ENCODE measurements at regions not wholly inside any gene's neighbourhood (a gene's known extent, or its start where the extent isn't known, plus 50 kb on each side); places are given as distances from the start of the nearest gene placed in this dataset.
"Not testable (repeated sequence)": the region's sequence is repeated elsewhere in the genome, so short reads cannot be mapped to it uniquely, and the experiment has no call there.

GRCh38 chr6:170038708-170039107 lies 252.2 kb downstream of the DLL1 start:
- Mint-ChIP-seq H3K27ac (no peak overlapping the region), H3K4me3 (no peak overlapping the region), H3K9me3 (peaks cover under 1% of the 10 kb centered on the region), H3K27me3 (peaks cover 6% of the 10 kb centered on the region), H3K36me3 (no peaks in the 10 kb centered on the region), H3K4me1 (ENCODE audit: unreplicated experiment) (peaks cover 14% of the 10 kb centered on the region)
- DNase-seq (ENCODE audit: extremely low spot score, unreplicated experiment): no peak
- TF ChIP-seq CTCF (conservative IDR thresholded peaks at IDR 0.05): no peak

- Mint-ChIP-seq H3K36me3 (no peaks in the 10 kb centered on the region), H3K4me3 (no peak overlapping the region), H3K27ac (peak overlapping the region; percentile 36), H3K9me3 (peaks cover 5% of the 10 kb centered on the region), H3K27me3 (peaks cover 6% of the 10 kb centered on the region), H3K4me1 (ENCODE audit: unreplicated experiment) (peaks cover 14% of the 10 kb centered on the region)
- DNase-seq (ENCODE audit: extremely low spot score, unreplicated experiment): no peak
- TF ChIP-seq CTCF (conservative IDR thresholded peaks at IDR 0.05): no peak
These were observed 252.6 kb downstream of the DLL1 start for GRCh38 chr6:170038251-170038650.

- peak overlapping the region; percentile 36 for H3K27ac Mint-ChIP-seq
- no peak overlapping the region for H3K4me3 Mint-ChIP-seq
- TF ChIP-seq CTCF (conservative IDR thresholded peaks at IDR 0.05): no peak
These were observed 253.2 kb downstream of the DLL1 start for GRCh38 chr6:170037541-170038250.

GRCh38 chr6:170036916-170037315 lies 254.0 kb downstream of the DLL1 start:
- Mint-ChIP-seq H3K36me3 (no peaks in the 10 kb centered on the region), H3K27ac (no peak overlapping the region), H3K4me3 (no peak overlapping the region), H3K9me3 (peaks cover 6% of the 10 kb centered on the region), H3K4me1 (ENCODE audit: unreplicated experiment) (peaks cover 14% of the 10 kb centered on the region), H3K27me3 (peaks cover 6% of the 10 kb centered on the region)
- peak; percentile 37 for DNase-seq (ENCODE audit: extremely low spot score, unreplicated experiment)
- TF ChIP-seq CTCF (conservative IDR thresholded peaks at IDR 0.05): no peak

More at GRCh38 chr6:170037541-170038250, 253.2 kb downstream of the DLL1 start:
- Mint-ChIP-seq H3K9me3 (peaks cover 6% of the 10 kb centered on the region), H3K27me3 (peaks cover 6% of the 10 kb centered on the region), H3K36me3 (no peaks in the 10 kb centered on the region), H3K4me1 (ENCODE audit: unreplicated experiment) (peaks cover 14% of the 10 kb centered on the region)
- DNase-seq (ENCODE audit: extremely low spot score, unreplicated experiment): peak; percentile 62

GRCh38 chr6:170036367-170036766 lies 254.5 kb downstream of the DLL1 start:
- H3K27ac Mint-ChIP-seq: not testable (repeated sequence)
- H3K4me1 Mint-ChIP-seq (ENCODE audit: unreplicated experiment): peaks cover 14% of the 10 kb centered on the region

GRCh38 chr6:170035901-170036304 lies 255.0 kb downstream of the DLL1 start:
- DNase-seq (ENCODE audit: extremely low spot score, unreplicated experiment): peak; percentile 51
- no peaks in the 10 kb centered on the region for H3K36me3 Mint-ChIP-seq
- TF ChIP-seq CTCF (conservative IDR thresholded peaks at IDR 0.05): no peak
- H3K4me1 Mint-ChIP-seq (ENCODE audit: unreplicated experiment): peaks cover 12% of the 10 kb centered on the region
- H3K27me3 Mint-ChIP-seq: peaks cover 4% of the 10 kb centered on the region
- H3K27ac Mint-ChIP-seq: no peak overlapping the region
- peaks cover 6% of the 10 kb centered on the region for H3K9me3 Mint-ChIP-seq
- no peak overlapping the region for H3K4me3 Mint-ChIP-seq

More at GRCh38 chr6:170036367-170036766, 254.5 kb downstream of the DLL1 start:
- not testable (repeated sequence) for H3K36me3 Mint-ChIP-seq; H3K4me3 Mint-ChIP-seq; DNase-seq (ENCODE audit: extremely low spot score, unreplicated experiment); H3K9me3 Mint-ChIP-seq; H3K27me3 Mint-ChIP-seq

Data from type B pancreatic cell (in vitro differentiated cells).